Iris pigment epithelial cell (primary cell): ENCODE measurements at regions not wholly inside any gene's neighbourhood (a gene's known extent, or its start where the extent isn't known, plus 50 kb on each side); places are given as distances from the start of the nearest gene placed in this dataset.
"Not testable (repeated sequence)": the region's sequence is repeated elsewhere in the genome, so short reads cannot be mapped to it uniquely, and the experiment has no call there.

ENCODE experiments used
- DNase-seq: peaks from one replicate; pipeline ENCODE4 v3.0.0-alpha.2; 2011; ENCODE audit warnings: low read depth

- DNase-seq: no peak
These were observed 50.3 kb upstream of the TMC1 start for GRCh38 chr9:72471096-72471495.

GRCh38 chr9:72467766-72468738, 53.4 kb upstream of the TMC1 start:
- no peak for DNase-seq

DNA sequence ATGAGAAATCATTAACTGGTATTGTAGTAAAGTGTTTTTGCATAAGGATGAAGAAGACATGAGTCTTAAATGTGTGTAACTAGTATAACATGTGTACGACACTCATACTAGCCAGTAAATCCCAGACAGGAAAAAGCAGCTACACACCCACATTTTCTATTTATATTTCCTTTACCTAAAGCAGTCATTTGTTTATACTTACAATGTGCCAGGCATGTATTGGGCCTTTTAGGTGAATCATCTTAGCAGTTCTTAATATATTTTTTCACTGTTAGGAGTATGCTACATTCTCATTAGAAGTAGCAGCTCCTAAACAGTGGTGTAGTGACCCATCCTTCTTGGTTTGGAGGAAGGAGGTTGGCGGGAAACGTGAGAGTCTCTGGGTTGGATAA, 55.8 kb upstream of the TMC1 start:
- DNase-seq: peak; percentile 78

- DNase-seq: no peak
These were observed 56.4 kb upstream of the TMC1 start for GRCh38 chr9:72464857-72465592.

DNA sequence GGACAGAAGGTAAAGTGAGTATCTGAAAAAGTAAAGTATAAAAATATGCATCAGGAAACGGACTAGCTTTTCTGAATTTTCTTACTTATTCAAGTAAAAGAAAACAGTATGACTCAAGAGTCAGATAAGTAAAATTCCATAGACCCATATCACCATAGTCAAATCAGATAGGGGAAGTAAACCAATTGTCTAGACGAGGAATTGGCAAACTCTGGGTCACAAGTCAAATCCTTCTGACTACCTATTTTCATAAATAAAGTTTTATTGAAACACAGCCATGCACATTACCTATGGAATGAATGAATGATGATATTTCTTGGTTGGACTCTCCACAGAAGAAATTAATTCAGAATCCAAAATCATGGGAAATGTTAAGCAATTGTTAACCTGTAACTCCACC, 59.1 kb upstream of the TMC1 start:
- peak; percentile 84 for DNase-seq

- DNase-seq: no peak
These were observed 60.8 kb upstream of the TMC1 start for GRCh38 chr9:72460342-72461312.

GRCh38 chr9:72459308-72459707, 62.1 kb upstream of the TMC1 start:
- DNase-seq: no peak

- DNase-seq: no peak
These were observed 63.3 kb upstream of the TMC1 start for GRCh38 chr9:72458153-72458552.

DNA sequence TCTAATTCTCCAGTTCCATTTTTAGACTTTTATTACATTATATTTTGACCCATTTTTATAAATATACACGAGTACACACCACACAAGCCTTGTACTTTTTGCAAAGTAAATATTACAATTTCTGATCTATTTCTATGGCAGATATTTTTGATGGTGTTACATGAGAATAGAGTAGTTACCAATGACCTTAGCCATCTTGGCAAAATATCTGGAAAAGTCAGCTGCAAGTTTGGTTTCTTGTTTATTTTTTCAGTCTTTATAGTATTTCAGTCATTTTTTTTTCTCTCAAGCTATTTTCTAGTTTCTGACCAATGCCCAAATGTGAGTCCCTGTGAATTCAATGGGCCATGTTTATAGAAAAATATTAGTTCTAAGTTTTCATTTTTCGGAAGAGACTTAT, 64.0 kb upstream of the TMC1 start:
- no peak for DNase-seq

DNA sequence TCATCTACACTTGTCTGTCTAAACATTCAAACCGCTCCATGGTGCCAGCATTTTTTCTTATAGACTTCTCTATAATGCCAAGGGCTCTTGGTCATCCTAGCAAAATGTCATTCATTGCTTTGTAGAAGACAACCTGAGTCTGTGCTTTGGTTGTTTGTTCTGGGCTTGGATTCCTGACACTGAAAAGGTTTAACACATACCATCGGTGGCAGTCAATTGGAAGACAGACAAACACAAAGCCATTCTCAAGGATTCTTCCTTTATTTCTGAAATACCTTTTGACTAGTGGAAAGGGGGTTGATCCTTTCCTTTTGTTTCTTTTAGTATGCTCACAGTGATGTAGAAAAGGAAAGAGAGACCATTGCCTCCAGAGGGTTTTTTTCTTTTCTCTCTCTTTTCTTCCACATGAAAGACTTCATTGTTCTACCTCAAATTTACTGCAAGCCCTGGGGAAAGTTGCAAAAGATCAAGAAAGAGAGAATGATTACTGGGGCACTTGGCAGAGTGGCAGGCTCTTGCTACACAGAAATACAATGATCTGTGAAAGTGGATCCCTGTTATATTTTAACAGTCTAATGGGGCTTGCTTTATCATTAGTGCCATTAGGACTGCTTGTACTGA, 66.4 kb upstream of the TMC1 start:
- DNase-seq: no peak

- DNase-seq: no peak
These were observed 67.6 kb upstream of the TMC1 start for GRCh38 chr9:72453797-72454196.

- not testable (repeated sequence) for DNase-seq
These were observed 75.2 kb upstream of the TMC1 start for GRCh38 chr9:72446241-72446640.

- no peak for DNase-seq
These were observed 76.0 kb upstream of the TMC1 start for GRCh38 chr9:72445306-72445995.

DNA sequence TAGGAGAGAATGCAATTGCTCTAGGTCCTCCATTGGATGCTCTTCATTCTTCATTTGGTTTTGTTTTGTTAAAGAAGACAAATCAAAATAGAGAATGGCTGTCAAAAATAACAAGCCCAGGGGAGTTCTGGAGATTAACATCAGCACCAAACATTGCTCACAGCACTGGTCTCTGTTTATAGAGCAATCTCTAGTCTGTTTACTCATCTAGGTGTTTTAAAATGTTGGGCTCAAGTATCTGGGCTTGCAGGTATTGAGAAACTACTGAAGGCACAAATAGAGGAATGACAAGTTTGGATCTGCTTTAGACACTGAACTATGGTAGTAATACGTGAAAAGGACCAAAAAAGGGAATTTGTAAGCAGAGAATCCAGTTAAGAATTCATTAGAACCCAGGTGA, 77.0 kb upstream of the TMC1 start:
- no peak for DNase-seq

- DNase-seq: no peak
These were observed 77.6 kb upstream of the TMC1 start for GRCh38 chr9:72443855-72444254.

GRCh38 chr9:72441848-72442607, 77.0 kb upstream of the ZFAND5 start:
- peak; percentile 95 for DNase-seq

- peak; percentile 69 for DNase-seq
These were observed 76.2 kb upstream of the ZFAND5 start for GRCh38 chr9:72440992-72441847.

DNA sequence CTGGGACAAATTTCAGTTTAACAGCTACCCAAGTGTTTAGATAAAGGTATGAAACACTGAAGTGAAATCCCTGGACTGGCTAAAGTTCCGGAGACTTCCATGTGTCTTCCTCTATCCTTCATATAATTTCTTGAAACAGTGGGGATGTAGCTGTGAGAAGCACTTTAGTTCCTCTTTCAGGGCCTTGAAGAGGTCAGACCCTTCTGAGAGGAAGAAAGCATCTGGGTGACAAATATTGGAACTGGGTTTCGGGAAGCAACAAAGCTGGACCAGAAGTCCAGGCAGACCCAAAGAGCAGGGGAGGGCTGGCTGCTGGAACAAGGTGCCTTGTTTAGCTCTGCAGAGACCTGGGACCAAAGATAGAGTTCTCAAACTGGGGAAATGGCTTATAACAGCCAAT, 75.4 kb upstream of the ZFAND5 start:
- no peak for DNase-seq

DNA sequence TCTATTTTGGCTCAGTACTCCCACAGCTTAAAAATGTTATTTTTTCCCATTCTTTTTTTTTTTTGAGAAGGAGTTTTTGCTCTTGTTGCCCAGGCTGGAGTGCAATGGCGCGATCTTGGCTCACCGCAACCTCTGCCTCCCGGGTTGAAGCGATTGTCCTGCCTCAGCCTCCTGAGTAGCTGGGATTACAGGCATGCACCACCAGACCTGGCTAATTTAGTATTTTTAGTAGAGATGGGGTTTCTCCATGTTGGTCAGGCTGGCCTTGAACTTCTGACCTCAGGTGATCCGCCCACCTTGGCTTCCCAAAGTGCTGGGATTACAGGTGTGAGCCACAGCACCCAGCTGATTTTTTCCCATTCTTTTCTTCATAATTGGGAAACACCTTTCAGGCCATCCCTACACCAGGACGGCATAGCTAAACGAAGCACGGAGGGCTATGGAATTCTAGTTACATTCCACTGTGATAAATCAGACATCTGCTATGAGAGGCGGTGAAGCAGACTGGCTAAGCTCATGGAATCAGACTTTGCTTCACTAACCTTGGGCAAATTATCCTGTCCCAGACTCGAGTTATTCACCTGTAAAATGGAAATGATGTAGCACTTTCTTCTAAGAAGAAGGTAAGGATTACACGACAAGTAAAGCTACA, 68.7 kb upstream of the ZFAND5 start:
- peak; percentile 84 for DNase-seq
